ENCODE measurements at regions not wholly inside any gene's neighbourhood (a gene's known extent, or its start where the extent isn't known, plus 50 kb on each side); places are given as distances from the start of the nearest gene placed in this dataset.

- no peak for DNase-seq (ENCODE audit: low read depth in 1 of 2, low spot score in 1 of 2)
- FAIRE-seq, result no peak
- no peak overlapping the region for H3K4me2 ChIP-seq
- peak overlapping the region in 1 of 2 experiments; percentile 31; a peak in 1 of 6 replicates for H3K27ac ChIP-seq
- no peak for TF ChIP-seq HOXB5 (CRISPR knock-in tag; IDR thresholded peaks at IDR 0.05)
- TF ChIP-seq TP53 (CRISPR knock-in tag; IDR thresholded peaks at IDR 0.05), result no peak
- TF ChIP-seq POLR2A (IDR thresholded peaks at IDR 0.05; ENCODE audit: low read length), result no peak
- TF ChIP-seq RARB (CRISPR knock-in tag; IDR thresholded peaks at IDR 0.05), result no peak
- TF ChIP-seq NR3C1 (IDR thresholded peaks at IDR 0.05), result no peak
- TF ChIP-seq POLR2AphosphoS2 (conservative IDR thresholded peaks at IDR 0.05; ENCODE audit: low read length), result no peak
- no peak for TF ChIP-seq FOSL2 (IDR thresholded peaks at IDR 0.05)
- no peak for TF ChIP-seq FOSL2 (CRISPR knock-in tag; IDR thresholded peaks at IDR 0.05)
- TF ChIP-seq EP300 (IDR thresholded peaks at IDR 0.05), result no peak
- TF ChIP-seq FOXS1 (CRISPR knock-in tag; IDR thresholded peaks at IDR 0.05), result no peak
- no peak for TF ChIP-seq ZC3H11A (IDR thresholded peaks at IDR 0.05)
- TF ChIP-seq HEYL (CRISPR knock-in tag; IDR thresholded peaks at IDR 0.05), result no peak
- no peak for TF ChIP-seq GATA3 (IDR thresholded peaks at IDR 0.05; ENCODE audit: borderline replicate concordance)
- TF ChIP-seq ZNF302 (CRISPR knock-in tag; IDR thresholded peaks at IDR 0.05), result no peak
- no peak for TF ChIP-seq MAZ (IDR thresholded peaks at IDR 0.05; ENCODE audit: borderline replicate concordance, low read depth, low read length)
- TF ChIP-seq EHMT2 (IDR thresholded peaks at IDR 0.05; ENCODE audit: low read depth), result no peak
- no peak for TF ChIP-seq CEBPB (IDR thresholded peaks at IDR 0.05)
- CTCF ChIA-PET, result no interaction called here
- ATAC-seq, result no peak
- POLR2A ChIA-PET, result no interaction called here
- no peak overlapping the region for H3K4me3 ChIP-seq
- no peaks in the 10 kb centered on the region for H3K4me1 ChIP-seq
- peaks cover 4% of the 10 kb centered on the region; the same call in 1 of the 3 replicates for H3K9me3 ChIP-seq
Observed at GRCh38 chr1:55413286-55413685, 198.1 kb upstream of the USP24 start.

- POLR2A ChIA-PET, result no interaction called here
- CTCF ChIA-PET, result no interaction called here
- TF ChIP-seq FOSL2 (IDR thresholded peaks at IDR 0.05) (no peak), FOSL2 (CRISPR knock-in tag; IDR thresholded peaks at IDR 0.05) (no peak), ZFP36 (IDR thresholded peaks at IDR 0.05; ENCODE audit: borderline replicate concordance, partially characterized antibody) (no peak), RFX5 (IDR thresholded peaks at IDR 0.05) (no peak), MAZ (IDR thresholded peaks at IDR 0.05; ENCODE audit: borderline replicate concordance, low read depth, low read length) (no peak), ZC3H11A (IDR thresholded peaks at IDR 0.05) (no peak), CBX2 (IDR thresholded peaks at IDR 0.05; ENCODE audit: borderline replicate concordance, low read depth) (no peak)
- TF ChIP-seq, protein P1, sequence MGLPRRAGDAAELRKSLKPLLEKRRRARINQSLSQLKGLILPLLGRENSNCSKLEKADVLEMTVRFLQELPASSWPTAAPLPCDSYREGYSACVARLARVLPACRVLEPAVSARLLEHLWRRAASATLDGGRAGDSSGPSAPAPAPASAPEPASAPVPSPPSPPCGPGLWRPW (IDR thresholded peaks at IDR 0.05), result no peak
- H3K9me3 ChIP-seq, result peaks cover 4% of the 10 kb centered on the region; the same call in 1 of the 3 replicates
- no peak overlapping the region for H3K4me2 ChIP-seq
- 84% methylated on average over 2 of the region's 2 CpGs for WGBS (ENCODE audit: missing lambda C conversion rate)
- FAIRE-seq (no peak), DNase-seq (ENCODE audit: low read depth in 1 of 2, low spot score in 1 of 2) (no peak), ATAC-seq (no peak)
- H3K27ac ChIP-seq, result no peak overlapping the region
- no peak overlapping the region for H3K4me3 ChIP-seq
- H3K4me1 ChIP-seq, result no peaks in the 10 kb centered on the region
Observed at GRCh38 chr1:55412060-55412459, 196.9 kb upstream of the USP24 start.

- no peak overlapping the region for H3K4me2 ChIP-seq
- no peaks in the 10 kb centered on the region for H3K4me1 ChIP-seq
- no peaks in the 10 kb centered on the region; the same call in 2 of the 3 replicates for H3K9me3 ChIP-seq
- CTCF ChIA-PET, result no interaction called here
- DNase-seq (ENCODE audit: low read depth in 1 of 2, low spot score in 1 of 2), result no peak
- POLR2A ChIA-PET, result no interaction called here
- no peak for FAIRE-seq
- ATAC-seq, result no peak
- TF ChIP-seq RARB (CRISPR knock-in tag; IDR thresholded peaks at IDR 0.05) (no peak), MAFK (IDR thresholded peaks at IDR 0.05; ENCODE audit: partially characterized antibody) (peak; percentile 90)
- H3K4me3 ChIP-seq, result no peak overlapping the region
- no peak overlapping the region for H3K27ac ChIP-seq
- 100% methylated on average over 2 of the region's 2 CpGs for WGBS (ENCODE audit: missing lambda C conversion rate)
Observed at GRCh38 chr1:55402671-55403464, 187.7 kb upstream of the USP24 start.

- Histone ChIP-seq H3K9me3 (no peaks in the 10 kb centered on the region; the same call in 2 of the 3 replicates), H3K4me1 (no peaks in the 10 kb centered on the region), H3K4me2 (no peak overlapping the region), H3K4me3 (no peak overlapping the region), H3K27ac (no peak overlapping the region)
- ChIA-PET CTCF (interaction anchor here (1.2 kb wide), 1 partner anchor 26 kb away, joined by 3 read pairs; no protein-coding TSS in a partner anchor), POLR2A (no interaction called here)
- ATAC-seq (no peak), FAIRE-seq (no peak), DNase-seq (ENCODE audit: low read depth in 1 of 2, low spot score in 1 of 2) (no peak)
- WGBS (ENCODE audit: missing lambda C conversion rate), result 48% methylated on average over 3 of the region's 3 CpGs
- TF ChIP-seq RARB (CRISPR knock-in tag; IDR thresholded peaks at IDR 0.05) (no peak), ESRRA (IDR thresholded peaks at IDR 0.05; ENCODE audit: borderline replicate concordance, low read length) (no peak), ELK1 (IDR thresholded peaks at IDR 0.05; ENCODE audit: low read depth, low read length) (no peak), HEYL (CRISPR knock-in tag; IDR thresholded peaks at IDR 0.05) (no peak), FOSB (CRISPR knock-in tag; IDR thresholded peaks at IDR 0.05) (no peak), CTCF (IDR thresholded peaks at IDR 0.05) (no peak)
- TF ChIP-seq, protein P2, sequence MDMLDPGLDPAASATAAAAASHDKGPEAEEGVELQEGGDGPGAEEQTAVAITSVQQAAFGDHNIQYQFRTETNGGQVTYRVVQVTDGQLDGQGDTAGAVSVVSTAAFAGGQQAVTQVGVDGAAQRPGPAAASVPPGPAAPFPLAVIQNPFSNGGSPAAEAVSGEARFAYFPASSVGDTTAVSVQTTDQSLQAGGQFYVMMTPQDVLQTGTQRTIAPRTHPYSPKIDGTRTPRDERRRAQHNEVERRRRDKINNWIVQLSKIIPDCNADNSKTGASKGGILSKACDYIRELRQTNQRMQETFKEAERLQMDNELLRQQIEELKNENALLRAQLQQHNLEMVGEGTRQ (IDR thresholded peaks at IDR 0.05), result no peak
- TF ChIP-seq, protein P3, sequence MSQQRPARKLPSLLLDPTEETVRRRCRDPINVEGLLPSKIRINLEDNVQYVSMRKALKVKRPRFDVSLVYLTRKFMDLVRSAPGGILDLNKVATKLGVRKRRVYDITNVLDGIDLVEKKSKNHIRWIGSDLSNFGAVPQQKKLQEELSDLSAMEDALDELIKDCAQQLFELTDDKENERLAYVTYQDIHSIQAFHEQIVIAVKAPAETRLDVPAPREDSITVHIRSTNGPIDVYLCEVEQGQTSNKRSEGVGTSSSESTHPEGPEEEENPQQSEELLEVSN (IDR thresholded peaks at IDR 0.05; ENCODE audit: borderline replicate concordance, low read depth), result no peak
Observed at GRCh38 chr1:55402142-55402541, 187.0 kb upstream of the USP24 start.
